Heart left ventricle (tissue), 13 donors: ENCODE measurements at regions not wholly inside any gene's neighbourhood (a gene's known extent, or its start where the extent isn't known, plus 50 kb on each side); places are given as distances from the start of the nearest gene placed in this dataset.
"Not testable (repeated sequence)": the region's sequence is repeated elsewhere in the genome, so short reads cannot be mapped to it uniquely, and the experiment has no call there.

ENCODE experiments used
- CTCF ChIP-seq, 12 donors: fragments of 200-600 bp; sonication (generic) in 4 of 12; IDR thresholded peaks; one replicate each; pipeline versions ENCODE4 v1.5.0 to v1.8.0; 2018 to 2022; ENCODE audit warnings: antibody characterized with exemption in 12 of 12, mild to moderate bottlenecking in 5 of 12
- POLR2A ChIP-seq, 2 donors: fragments of 450-650 bp; IDR thresholded peaks; one replicate each; pipeline ENCODE4 v1.6.1; 2017; ENCODE audit warnings: antibody characterized with exemption in 2 of 2, mild to moderate bottlenecking in 2 of 2, moderate library complexity in 2 of 2
- donor health status: ischemic (EF 13 %, LVEDD 7.1; RV severe dilation, severe dysfunction).
- donor health status: DM: no; HTN: yes; CAD: no.
- donor health status: DM: no; HTN: no; CAD: no.
- donor health status: ischemic (EF 25% LVEDD 6.9; RV normal size, moderate dysfunction).
- donor health status: ischemic (EF 25% LVEDD 5.7; RV mildly dilated, moderate dysfunction).
- donor health status: ischemic (EF 35%, LVEDD 5.7; RV mildly dilated, moderate dysfunction).
- donor health status: nonischemic (EF 11% LVEDD 7.7; RV severe dilation, severe dysfunction).
- donor health status: DM: yes; HTN: yes; CAD: no.
- donor health status: PGD.
- donor health status: ischemic (EF 29% LVEDD 5.4; RV normal size, mild dysfunction).
- donor health status: nonischemic (EF 23%, LVEDD 6.1; RV moderate dilation, normal function).

- not testable (repeated sequence) for TF ChIP-seq CTCF, POLR2A (IDR thresholded peaks at IDR 0.05)
These were observed 282.9 kb upstream of the PRR16 start for GRCh38 chr5:120181238-120181637.
